ENCODE measurements at regions not wholly inside any gene's neighbourhood (a gene's known extent, or its start where the extent isn't known, plus 50 kb on each side); places are given as distances from the start of the nearest gene placed in this dataset.

GRCh38 chr12:13417516-13417915, 221.0 kb downstream of the EMP1 start:
- TF ChIP-seq CTCF (IDR thresholded peaks at IDR 0.05; ENCODE audit: insufficient read depth, low read length), result no peak
- no peak for TF ChIP-seq POLR2AphosphoS5 (IDR thresholded peaks at IDR 0.05; ENCODE audit: low read depth)
